SK-N-SH (cell line): ENCODE measurements at regions not wholly inside any gene's neighbourhood (a gene's known extent, or its start where the extent isn't known, plus 50 kb on each side); places are given as distances from the start of the nearest gene placed in this dataset.

Experiments used
- CTCF ChIA-PET: fragments of 300-600, 350-600 bp; formaldehyde crosslinking; extraction: SDS; loops from one replicate; lab custom pipeline; 2021; lab: Yijun Ruan, JAX
- POLR2A ChIA-PET: fragments of 350-600 bp; sonication (Branson Sonifier 250); formaldehyde crosslinking; extraction: SDS; loops from one replicate; lab custom pipeline; 2020; ENCODE audit warnings: antibody characterized with exemption, inconsistent platforms; lab: Yijun Ruan, JAX
- DNase-seq: peaks from one replicate; pipeline ENCODE4 v3.0.0; 2012
- H2AFZ ChIP-seq: fragments of 200-600 bp; sonication (generic); 2 replicates; pipeline ENCODE4 v1.8.1; 2016; ENCODE audit warnings: antibody characterized with exemption, mild to moderate bottlenecking, low read depth
- H3F3A ChIP-seq: fragments of 200-600 bp; sonication (generic); replicated peaks from 2 replicates; pipeline ENCODE3; 2016; ENCODE audit warnings: antibody characterized with exemption, mild to moderate bottlenecking; ENCODE audit not compliant: insufficient read depth
- H3K27ac ChIP-seq, 2 experiments: fragments of 200-500 bp in 1 of 2; fragments of 200-600 bp in 1 of 2; sonication (Bioruptor generic) in 1 of 2; sonication (generic), shearing (Covaris generic) in 1 of 2; 2 replicates each; pipeline versions ENCODE4 v1.5.1 to v1.6.1; 2014 to 2016; ENCODE audit warnings: low read depth in 2 of 2, inconsistent platforms in 1 of 2, low read length in 1 of 2, mild to moderate bottlenecking in 1 of 2, mixed read lengths in 1 of 2
- H3K27me3 ChIP-seq: fragments of 200-600 bp; sonication (generic), shearing (Covaris generic); 2 replicates; pipeline ENCODE4 v1.6.1; 2016; ENCODE audit warnings: mixed run types; ENCODE audit not compliant: insufficient read depth
- H3K36me3 ChIP-seq, 2 experiments: fragments of 200-500 bp in 1 of 2; fragments of 200-600 bp in 1 of 2; sonication (Bioruptor generic) in 1 of 2; sonication (generic) in 1 of 2; replicated peaks in 1 of 2; 2 replicates each; pipeline versions ENCODE3 to v1.5.1; 2014 to 2016; ENCODE audit warnings: low read length in 1 of 2, mild to moderate bottlenecking in 1 of 2; ENCODE audit not compliant: insufficient read depth in 2 of 2, control insufficient read depth in 1 of 2
- H3K4me1 ChIP-seq, 2 experiments: fragments of 200-500 bp in 1 of 2; fragments of 200-600 bp in 1 of 2; sonication (Bioruptor generic) in 1 of 2; sonication (generic), shearing (Covaris generic) in 1 of 2; 2 replicates each; pipeline versions ENCODE4 v1.5.1 to v1.6.1; 2014 to 2016; ENCODE audit warnings: low read depth in 1 of 2, low read length in 1 of 2, mixed run types in 1 of 2; ENCODE audit not compliant: insufficient read depth in 2 of 2, control insufficient read depth in 1 of 2
- H3K4me2 ChIP-seq: fragments of 200-600 bp; sonication (generic), shearing (Covaris generic); 2 replicates; pipeline ENCODE4 v1.6.1; 2017; ENCODE audit warnings: mixed run types
- H3K4me3 ChIP-seq, 2 experiments: fragments of 200-500 bp in 1 of 2; fragments of 200-600 bp in 1 of 2; sonication (Bioruptor generic) in 1 of 2; sonication (generic), shearing (Covaris generic) in 1 of 2; 2 replicates each; pipeline versions ENCODE4 v1.5.1 to v1.8.1; 2014 to 2016; ENCODE audit warnings: low read depth in 2 of 2, inconsistent platforms in 1 of 2, low read length in 1 of 2, mild to moderate bottlenecking in 1 of 2, mixed read lengths in 1 of 2, moderate library complexity in 1 of 2
- H3K79me2 ChIP-seq: fragments of 200-600 bp; sonication (generic); 2 replicates; pipeline ENCODE4 v1.8.1; 2017; ENCODE audit warnings: mild to moderate bottlenecking; ENCODE audit not compliant: insufficient read depth
- H3K9ac ChIP-seq: fragments of 200-600 bp; sonication (generic); 2 replicates; pipeline ENCODE4 v1.6.1; 2017; ENCODE audit warnings: mixed run types
- H3K9me2 ChIP-seq: fragments of 200-600 bp; sonication (generic); 2 replicates; pipeline ENCODE4 v1.6.1; 2017; ENCODE audit warnings: mixed run types
- H3K9me3 ChIP-seq: fragments of 200-600 bp; sonication (generic); 2 replicates; pipeline ENCODE4 v1.6.1; 2017; ENCODE audit warnings: mixed run types, mild to moderate bottlenecking, moderate library complexity
- H4K20me1 ChIP-seq: fragments of 200-600 bp; sonication (generic); 2 replicates; pipeline ENCODE4 v1.6.1; 2017; ENCODE audit warnings: mild to moderate bottlenecking, mixed run types; ENCODE audit not compliant: insufficient read depth
- EP300 ChIP-seq, 2 experiments: IDR thresholded peaks; 2 replicates each; pipeline versions ENCODE4 v1.4.0 to v1.6.1; 2012; ENCODE audit warnings: borderline replicate concordance in 1 of 2, low read depth in 1 of 2, low read length in 1 of 2
- EZH2phosphoT487 ChIP-seq: fragments of 200-600 bp; sonication (generic); IDR thresholded peaks from 2 replicates; pipeline ENCODE4 v1.6.1; 2017; ENCODE audit warnings: low read depth, mixed run types, mild to moderate bottlenecking, antibody characterized with exemption, moderate library complexity, borderline replicate concordance
- FOXM1 ChIP-seq: IDR thresholded peaks from 2 replicates; pipeline ENCODE4 v1.4.0; 2012; ENCODE audit warnings: low read depth, mild to moderate bottlenecking
- GABPA ChIP-seq: IDR thresholded peaks from 2 replicates; pipeline ENCODE4 v1.4.0; 2012; ENCODE audit warnings: low read depth, mild to moderate bottlenecking
- JUND ChIP-seq: IDR thresholded peaks from 2 replicates; pipeline ENCODE4 v1.4.0; 2012
- NFIC ChIP-seq: IDR thresholded peaks from 2 replicates; pipeline ENCODE4 v1.4.0; 2012; ENCODE audit warnings: borderline replicate concordance
- NRF1 ChIP-seq: IDR thresholded peaks from 2 replicates; pipeline ENCODE4 v1.6.1; 2012; ENCODE audit warnings: low read depth, mild to moderate bottlenecking, low read length
- POLR2AphosphoS5 ChIP-seq: IDR thresholded peaks from 2 replicates; pipeline ENCODE4 v1.6.1; 2012; ENCODE audit warnings: low read depth, low read length
- RAD21 ChIP-seq: IDR thresholded peaks from 2 replicates; pipeline ENCODE4 v1.6.1; 2012; ENCODE audit warnings: mild to moderate bottlenecking, low read length
- REST ChIP-seq: IDR thresholded peaks from 2 replicates; pipeline ENCODE4 v1.6.1; 2012; ENCODE audit warnings: mild to moderate bottlenecking, low read depth, low read length, moderate library complexity
- RFX5 ChIP-seq: IDR thresholded peaks from 2 replicates; pipeline ENCODE4 v1.6.1; 2012; ENCODE audit warnings: mild to moderate bottlenecking, improper control_type of control experiment, low read length
- RXRA ChIP-seq: IDR thresholded peaks from 2 replicates; pipeline ENCODE4 v1.4.0; 2012; ENCODE audit warnings: low read depth, mild to moderate bottlenecking, borderline replicate concordance
- SIN3A ChIP-seq: IDR thresholded peaks from 2 replicates; pipeline ENCODE4 v1.6.1; 2012; ENCODE audit warnings: low read depth, mild to moderate bottlenecking, low read length, moderate library complexity, borderline replicate concordance
- SMC3 ChIP-seq: IDR thresholded peaks from 2 replicates; pipeline ENCODE4 v1.6.1; 2012; ENCODE audit warnings: low read depth, low read length, improper control_type of control experiment
- TCF12 ChIP-seq: IDR thresholded peaks from 2 replicates; pipeline ENCODE4 v1.4.0; 2012
- TEAD4 ChIP-seq: IDR thresholded peaks from 2 replicates; pipeline ENCODE4 v1.4.0; 2012; ENCODE audit warnings: mild to moderate bottlenecking, borderline replicate concordance; ENCODE audit not compliant: insufficient read depth
- YY1 ChIP-seq: IDR thresholded peaks from 2 replicates; pipeline ENCODE4 v1.4.0; 2012; ENCODE audit warnings: low read depth, mild to moderate bottlenecking
- WGBS: methylation state at CpG from one replicate; pipeline ENCODE4 v1.1.6; 2017; ENCODE audit warnings: low lambda C conversion rate; 5-methylcytosine and 5-hydroxymethylcytosine counted together
- TF ChIP-seq, protein P1 (sequence below): fragments of 150-350 bp; IDR thresholded peaks from 2 replicates; pipeline ENCODE4 v1.6.1; 2017; ENCODE audit warnings: antibody characterized with exemption, low read length, low read depth, borderline replicate concordance
- TF ChIP-seq, protein P2 (sequence below): fragments of 150-350 bp; IDR thresholded peaks from 2 replicates; pipeline ENCODE4 v1.6.1; 2016; ENCODE audit warnings: mild to moderate bottlenecking, low read depth, low read length
- TF ChIP-seq, protein P3 (sequence below): IDR thresholded peaks from 2 replicates; pipeline ENCODE4 v1.4.0; 2012; ENCODE audit warnings: low read depth, borderline replicate concordance

GRCh38 chr11:2072551-2073261, 66.5 kb downstream of the IGF2 start:
- CTCF ChIA-PET, result interaction anchor here (1.2 kb wide), 2 partner anchors 79 to 191 kb away, joined by 3 to 5 read pairs; no protein-coding TSS in a partner anchor
- WGBS, result 53% methylated on average over 6 of the region's 13 CpGs
- no peak for DNase-seq

More at GRCh38 chr11:2072551-2073261, 66.5 kb downstream of the IGF2 start:
- H3K79me2 ChIP-seq, result no peaks in the 10 kb centered on the region
- H3F3A ChIP-seq, result no peaks in the 10 kb centered on the region
- H3K36me3 ChIP-seq, result no peaks in the 10 kb centered on the region
- H3K4me3 ChIP-seq, result no peak overlapping the region
- no peaks in the 10 kb centered on the region for H4K20me1 ChIP-seq
- no peaks in the 10 kb centered on the region for H3K9me2 ChIP-seq
- H3K27me3 ChIP-seq, result no peaks in the 10 kb centered on the region
- no peak overlapping the region for H3K9ac ChIP-seq
- H3K4me2 ChIP-seq, result no peak overlapping the region
- peaks cover 0 to 3% of the 10 kb centered on the region in 2 experiments; a peak in 1 of 4 replicates for H3K4me1 ChIP-seq
- H2AFZ ChIP-seq, result no peak overlapping the region
- TF ChIP-seq, protein P1, sequence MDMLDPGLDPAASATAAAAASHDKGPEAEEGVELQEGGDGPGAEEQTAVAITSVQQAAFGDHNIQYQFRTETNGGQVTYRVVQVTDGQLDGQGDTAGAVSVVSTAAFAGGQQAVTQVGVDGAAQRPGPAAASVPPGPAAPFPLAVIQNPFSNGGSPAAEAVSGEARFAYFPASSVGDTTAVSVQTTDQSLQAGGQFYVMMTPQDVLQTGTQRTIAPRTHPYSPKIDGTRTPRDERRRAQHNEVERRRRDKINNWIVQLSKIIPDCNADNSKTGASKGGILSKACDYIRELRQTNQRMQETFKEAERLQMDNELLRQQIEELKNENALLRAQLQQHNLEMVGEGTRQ, result no peak
- no peak for TF ChIP-seq EP300 (IDR thresholded peaks at IDR 0.05; ENCODE audit: borderline replicate concordance in 1 of 2, low read depth in 1 of 2, low read length in 1 of 2)
- no peak for TF ChIP-seq EZH2phosphoT487
- TF ChIP-seq, protein P2, sequence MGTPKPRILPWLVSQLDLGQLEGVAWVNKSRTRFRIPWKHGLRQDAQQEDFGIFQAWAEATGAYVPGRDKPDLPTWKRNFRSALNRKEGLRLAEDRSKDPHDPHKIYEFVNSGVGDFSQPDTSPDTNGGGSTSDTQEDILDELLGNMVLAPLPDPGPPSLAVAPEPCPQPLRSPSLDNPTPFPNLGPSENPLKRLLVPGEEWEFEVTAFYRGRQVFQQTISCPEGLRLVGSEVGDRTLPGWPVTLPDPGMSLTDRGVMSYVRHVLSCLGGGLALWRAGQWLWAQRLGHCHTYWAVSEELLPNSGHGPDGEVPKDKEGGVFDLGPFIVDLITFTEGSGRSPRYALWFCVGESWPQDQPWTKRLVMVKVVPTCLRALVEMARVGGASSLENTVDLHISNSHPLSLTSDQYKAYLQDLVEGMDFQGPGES, result no peak
- TF ChIP-seq, protein P3, sequence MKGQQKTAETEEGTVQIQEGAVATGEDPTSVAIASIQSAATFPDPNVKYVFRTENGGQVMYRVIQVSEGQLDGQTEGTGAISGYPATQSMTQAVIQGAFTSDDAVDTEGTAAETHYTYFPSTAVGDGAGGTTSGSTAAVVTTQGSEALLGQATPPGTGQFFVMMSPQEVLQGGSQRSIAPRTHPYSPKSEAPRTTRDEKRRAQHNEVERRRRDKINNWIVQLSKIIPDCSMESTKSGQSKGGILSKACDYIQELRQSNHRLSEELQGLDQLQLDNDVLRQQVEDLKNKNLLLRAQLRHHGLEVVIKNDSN, result no peak
- no peak for TF ChIP-seq TEAD4
- TF ChIP-seq JUND, result no peak
- no peak for TF ChIP-seq FOXM1
- TF ChIP-seq RXRA, result no peak
- TF ChIP-seq RFX5, result no peak
- no peak for TF ChIP-seq RAD21
- no peak for TF ChIP-seq SIN3A
- no peak for TF ChIP-seq NRF1
- no peak for TF ChIP-seq REST
- TF ChIP-seq POLR2AphosphoS5, result no peak
- no peak for TF ChIP-seq TCF12
- no peak for TF ChIP-seq NFIC
- TF ChIP-seq YY1, result no peak
- TF ChIP-seq SMC3, result no peak
- no peak for TF ChIP-seq GABPA
- H3K27ac ChIP-seq, result no peak overlapping the region
- POLR2A ChIA-PET, result no interaction called here
- no peaks in the 10 kb centered on the region for H3K9me3 ChIP-seq
